ENCODE measurements at regions not wholly inside any gene's neighbourhood (a gene's known extent, or its start where the extent isn't known, plus 50 kb on each side); places are given as distances from the start of the nearest gene placed in this dataset.

GRCh38 chr12:58544281-58544680, 376.0 kb downstream of the LRIG3 start:
- no peak for TF ChIP-seq CTCF (IDR thresholded peaks at IDR 0.05)

GRCh38 chr12:58547217-58547616, 373.1 kb downstream of the LRIG3 start:
- TF ChIP-seq CTCF (IDR thresholded peaks at IDR 0.05): no peak

GRCh38 chr12:58548801-58549200, 371.5 kb downstream of the LRIG3 start:
- no peak for TF ChIP-seq CTCF (IDR thresholded peaks at IDR 0.05)

- no peak for TF ChIP-seq CTCF (IDR thresholded peaks at IDR 0.05)
These were observed 365.7 kb downstream of the LRIG3 start for GRCh38 chr12:58554522-58555157.

GRCh38 chr12:58557171-58557570, 363.1 kb downstream of the LRIG3 start:
- TF ChIP-seq CTCF (IDR thresholded peaks at IDR 0.05): no peak

GRCh38 chr12:58557661-58558060, 362.6 kb downstream of the LRIG3 start:
- TF ChIP-seq CTCF (IDR thresholded peaks at IDR 0.05): no peak

GRCh38 chr12:58563621-58564020, 356.7 kb downstream of the LRIG3 start:
- TF ChIP-seq CTCF (IDR thresholded peaks at IDR 0.05): no peak

GRCh38 chr12:58564721-58565120, 355.6 kb downstream of the LRIG3 start:
- no peak for TF ChIP-seq CTCF (IDR thresholded peaks at IDR 0.05)

Measured in LNCAP (cell line).